Amniotic epithelial cell (primary cell): ENCODE measurements at regions not wholly inside any gene's neighbourhood (a gene's known extent, or its start where the extent isn't known, plus 50 kb on each side); places are given as distances from the start of the nearest gene placed in this dataset.

Experiments used
- DNase-seq: peaks from one replicate; pipeline ENCODE4 v3.0.0-alpha.2; 2010; ENCODE audit warnings: low read depth

GRCh38 chr5:120007598-120007997, 378.2 kb downstream of the FAM170A start:
- DNase-seq, result no peak

GRCh38 chr5:120012431-120012830, 383.1 kb downstream of the FAM170A start:
- no peak for DNase-seq

DNA sequence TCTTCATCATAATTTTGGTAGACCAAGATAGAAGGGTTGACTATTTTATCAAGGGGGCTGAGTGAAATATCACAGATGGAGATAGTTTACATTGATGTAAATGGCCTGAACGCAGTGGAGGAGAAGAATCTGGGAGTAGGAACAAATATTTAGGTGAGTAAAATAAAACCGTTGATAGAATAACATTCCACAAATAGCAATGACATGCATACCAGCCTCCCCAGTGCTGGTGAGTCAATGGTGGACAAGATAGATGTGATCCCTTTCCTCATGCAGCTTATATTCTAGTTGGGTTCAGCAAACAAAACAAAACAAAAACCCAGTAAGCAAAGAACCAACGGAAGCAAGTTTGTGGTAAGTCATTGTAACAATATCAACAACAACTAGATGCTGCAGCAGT, 385.2 kb downstream of the FAM170A start:
- DNase-seq, result peak; percentile 37

DNA sequence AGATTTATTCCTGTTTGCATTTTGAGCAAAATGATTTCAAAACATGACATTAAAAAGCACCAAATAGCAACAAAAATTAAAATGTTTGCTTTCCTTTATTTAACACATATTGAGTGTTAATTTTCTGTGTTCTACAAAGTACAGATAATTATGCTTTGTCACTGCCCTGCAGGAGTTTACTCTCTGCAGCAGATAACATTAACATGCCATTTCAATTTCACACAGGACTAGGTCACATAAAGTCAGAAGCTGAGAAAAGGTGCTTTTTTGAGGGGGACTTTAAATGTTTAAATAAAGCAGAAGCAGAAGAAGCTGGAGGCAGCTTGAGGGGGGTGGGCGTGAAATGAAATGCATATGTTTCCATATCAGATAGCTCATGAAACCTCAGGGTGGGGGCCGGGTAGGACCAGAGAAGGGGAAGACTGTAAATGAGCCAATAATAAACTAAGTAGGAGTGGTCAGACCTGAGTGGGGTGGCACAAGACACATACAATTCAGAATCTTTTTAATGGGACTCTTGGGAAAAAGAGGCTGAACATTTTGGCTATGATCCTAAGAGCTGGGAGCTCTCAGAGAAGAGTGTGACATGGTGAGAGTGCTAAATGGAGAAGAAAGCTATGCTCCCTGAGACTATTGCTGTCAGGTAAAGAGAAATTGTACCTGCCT, 387.5 kb downstream of the FAM170A start:
- no peak for DNase-seq

- peak; percentile 23 for DNase-seq
These were observed 388.2 kb downstream of the FAM170A start for GRCh38 chr5:120017513-120017912.

- no peak for DNase-seq
These were observed 405.8 kb downstream of the FAM170A start for GRCh38 chr5:120035181-120035580.

- no peak for DNase-seq
These were observed 406.6 kb downstream of the FAM170A start for GRCh38 chr5:120035815-120036577.

DNA sequence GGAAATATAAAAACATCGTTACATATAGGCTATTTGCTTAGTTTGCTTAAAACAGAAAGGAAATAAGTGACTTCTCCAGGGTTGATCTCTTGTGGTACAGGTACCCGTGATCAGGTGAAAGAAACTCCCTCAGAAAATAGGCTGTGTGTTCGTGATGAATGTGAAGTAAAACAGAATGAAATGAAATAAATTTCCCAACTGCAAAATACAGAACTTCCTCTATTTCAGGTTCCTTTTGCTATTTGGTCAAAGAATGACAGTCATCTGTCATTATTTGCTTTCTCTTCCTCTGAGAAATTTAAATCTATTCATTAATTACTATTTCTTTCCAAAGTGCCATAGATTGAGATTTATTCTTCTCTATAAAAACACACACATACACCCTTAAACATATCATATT, 408.1 kb downstream of the FAM170A start:
- no peak for DNase-seq

GRCh38 chr5:120039111-120039510, 409.8 kb downstream of the FAM170A start:
- no peak for DNase-seq

DNA sequence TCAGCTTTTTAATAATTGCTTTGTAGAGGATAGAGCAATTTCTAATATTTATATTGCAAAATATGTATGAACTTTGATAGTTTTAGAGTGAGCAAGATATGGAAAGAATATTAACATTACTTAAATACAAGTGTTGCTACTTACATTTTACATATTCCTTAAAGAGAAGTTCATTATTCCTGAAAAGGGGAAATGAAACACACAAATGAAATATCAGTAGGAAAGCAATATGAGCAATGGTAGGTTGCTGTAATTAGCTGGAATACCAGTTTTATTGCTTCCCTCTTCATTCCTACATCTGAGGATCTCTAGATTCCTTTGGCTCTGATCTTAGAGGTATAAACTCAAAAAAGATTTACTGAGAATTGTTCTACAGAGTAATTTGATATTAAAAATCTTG, 414.1 kb downstream of the FAM170A start:
- DNase-seq, result no peak

DNA sequence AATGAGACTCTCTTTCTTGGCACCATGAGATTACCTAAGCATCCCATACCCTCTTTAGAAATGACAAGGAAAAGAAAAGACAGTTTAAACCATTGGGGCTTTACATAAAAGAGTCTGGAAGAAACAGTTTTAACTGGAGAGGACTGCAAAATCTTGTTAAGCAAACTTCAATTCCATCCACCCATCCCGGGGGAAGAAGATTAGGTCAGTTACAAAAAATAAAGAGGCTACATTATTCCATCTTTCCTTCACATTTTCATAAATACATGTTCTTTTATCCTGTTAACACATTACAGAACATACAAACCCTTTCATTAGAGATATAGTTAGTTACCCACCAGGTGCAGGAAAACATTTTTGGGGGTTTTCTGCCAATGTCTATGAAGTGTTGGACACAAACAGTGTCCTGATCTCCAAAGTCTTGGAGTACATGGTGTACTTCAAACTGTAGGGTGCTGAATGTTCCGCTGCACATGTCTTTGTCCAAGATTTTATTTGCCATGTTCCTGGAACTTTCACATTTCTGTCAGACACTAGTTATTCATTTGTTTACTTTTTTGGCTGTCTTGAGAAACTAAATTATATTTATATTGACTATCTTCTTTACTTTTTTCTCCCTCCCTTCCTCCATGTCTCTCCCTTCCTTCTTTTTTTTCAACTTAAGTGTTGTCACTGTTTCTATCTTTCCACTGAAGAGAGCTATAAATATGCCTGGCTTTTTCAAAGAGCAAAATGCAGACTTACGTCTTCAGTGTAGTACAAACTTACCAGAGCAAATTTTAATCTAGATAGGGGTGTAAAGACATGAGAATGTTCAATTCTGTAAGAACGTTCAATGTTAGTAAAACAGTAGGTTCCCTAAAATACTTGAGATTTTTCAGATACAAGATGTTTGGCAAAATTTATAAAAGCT, 410.9 kb upstream of the PRR16 start:
- DNase-seq, result no peak

- DNase-seq, result no peak
These were observed 410.3 kb upstream of the PRR16 start for GRCh38 chr5:120053841-120054240.

- DNase-seq, result peak; percentile 73
These were observed 408.2 kb upstream of the PRR16 start for GRCh38 chr5:120055858-120056257.

DNA sequence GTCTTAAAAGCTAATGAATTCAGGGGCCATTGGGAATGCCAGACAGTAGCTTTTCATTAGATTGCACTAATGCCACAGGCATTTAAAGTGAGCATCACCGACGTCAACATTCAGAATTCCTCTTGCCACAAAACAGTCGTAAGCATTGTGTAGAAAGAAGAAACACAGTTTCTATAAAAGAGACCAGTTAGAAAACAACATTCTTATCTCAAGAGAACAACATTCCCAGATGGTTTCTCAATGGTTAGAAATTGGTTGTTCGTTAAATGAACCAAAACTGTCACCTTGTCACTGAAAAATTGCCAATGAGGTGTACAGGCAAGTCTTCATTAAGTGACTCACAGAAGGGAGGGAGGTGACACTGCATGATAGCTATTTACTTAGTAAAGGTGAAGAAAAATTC, 401.6 kb upstream of the PRR16 start:
- DNase-seq, result peak; percentile 77

- DNase-seq, result no peak
These were observed 391.9 kb upstream of the PRR16 start for GRCh38 chr5:120072068-120072761.

DNA sequence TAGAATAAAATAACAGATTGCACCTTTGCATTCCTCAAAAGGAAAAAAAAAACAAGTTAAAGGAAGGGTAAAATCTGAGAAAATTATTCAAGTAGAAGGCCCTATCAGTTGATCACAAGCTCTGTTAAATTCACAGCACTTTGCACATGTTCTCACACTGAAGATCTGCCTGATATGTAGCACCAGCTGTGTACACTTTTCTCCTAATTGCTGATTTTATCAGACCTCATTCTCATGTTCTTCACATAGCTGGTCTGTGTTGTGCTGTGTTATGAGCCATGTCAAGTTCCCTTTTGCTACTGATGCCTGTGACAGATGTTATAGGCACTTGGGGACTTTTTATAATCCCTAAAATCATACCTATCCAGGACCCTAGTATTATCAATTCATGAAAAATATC, 390.4 kb upstream of the PRR16 start:
- no peak for DNase-seq

- no peak for DNase-seq
These were observed 383.3 kb upstream of the PRR16 start for GRCh38 chr5:120080781-120081180.

DNA sequence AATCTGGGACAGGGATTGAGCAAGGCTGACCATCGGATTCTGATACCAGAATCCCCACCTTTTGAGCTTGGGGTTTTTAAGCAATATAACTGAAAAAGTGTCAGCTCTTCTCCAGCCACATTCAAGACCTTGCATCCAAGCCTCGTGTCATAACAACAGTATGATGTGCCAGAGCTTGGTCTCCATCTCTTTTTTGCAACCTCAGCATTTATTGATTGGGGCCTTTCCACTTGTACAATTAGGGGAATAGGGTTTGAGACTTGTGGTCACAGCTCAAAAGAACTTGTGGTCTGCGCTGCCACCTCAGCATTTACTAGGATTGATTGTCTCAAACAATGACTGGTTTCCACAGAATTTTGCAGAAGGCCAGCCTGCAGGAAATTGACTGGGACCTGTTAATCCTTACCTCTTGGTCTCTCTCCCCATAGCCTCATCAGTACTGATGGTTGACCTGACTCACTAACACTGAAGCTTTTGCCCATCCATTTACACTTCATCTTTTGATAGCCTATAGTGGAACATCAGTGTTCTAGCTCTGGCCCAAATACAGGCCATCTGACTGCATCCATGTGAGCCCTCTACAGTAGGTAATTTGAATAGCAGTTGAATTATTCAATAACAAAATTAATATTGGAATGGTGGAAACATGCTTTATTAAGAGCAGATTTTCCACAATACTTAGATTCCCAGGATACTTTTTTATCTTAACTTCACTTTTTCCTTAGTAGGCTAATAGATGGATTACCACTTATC, 381.6 kb upstream of the PRR16 start:
- no peak for DNase-seq

DNA sequence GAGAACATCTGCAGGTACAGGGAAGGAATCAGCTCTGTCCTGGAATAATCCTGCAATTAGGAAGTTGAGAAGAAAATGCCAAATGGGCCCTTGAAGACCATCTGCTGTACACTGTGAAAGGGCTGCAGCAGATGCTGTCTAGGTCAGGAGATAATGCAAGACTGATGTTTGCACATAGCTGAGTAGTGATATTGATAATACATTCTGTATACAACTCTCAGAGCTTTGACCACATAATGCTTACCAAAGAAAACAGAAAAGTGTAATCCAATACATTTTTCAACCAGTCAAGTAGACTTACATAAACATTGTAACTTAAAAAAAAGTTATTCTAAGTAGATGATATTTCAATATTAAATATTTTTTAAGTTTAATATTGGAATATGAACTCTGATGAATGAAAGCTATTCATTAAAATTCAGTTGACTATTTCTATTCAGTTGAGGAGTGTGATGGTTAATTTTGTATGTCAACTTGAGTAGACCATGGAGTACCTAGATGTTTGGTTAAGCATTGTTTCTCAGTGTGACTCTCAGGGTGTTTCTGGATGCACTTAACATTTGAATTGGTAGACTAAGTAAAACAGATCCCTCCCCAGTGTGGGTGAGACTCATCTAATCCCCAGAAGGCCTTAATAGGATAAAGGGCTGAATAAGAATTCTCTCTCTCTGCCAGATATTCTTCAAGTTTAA, 380.1 kb upstream of the PRR16 start:
- DNase-seq, result no peak

- DNase-seq, result no peak
These were observed 379.6 kb upstream of the PRR16 start for GRCh38 chr5:120084543-120084870.

GRCh38 chr5:120086081-120086480, 378.0 kb upstream of the PRR16 start:
- no peak for DNase-seq
